Neural cell (in vitro differentiated cells): ENCODE measurements at regions not wholly inside any gene's neighbourhood (a gene's known extent, or its start where the extent isn't known, plus 50 kb on each side); places are given as distances from the start of the nearest gene placed in this dataset.

Experiments used
- H2AFZ ChIP-seq: fragments of 200-600, 300-800 bp; sonication (generic), shearing (Covaris generic); 2 replicates; pipeline ENCODE4 v1.6.0; 2014; ENCODE audit warnings: low read depth, mild to moderate bottlenecking, antibody characterized with exemption, low read length, moderate library complexity
- H3F3A ChIP-seq: fragments of 200-600 bp; shearing (Covaris generic); 2 replicates; pipeline ENCODE4 v1.6.1; 2016; ENCODE audit warnings: mild to moderate bottlenecking, moderate library complexity, mixed read lengths, antibody characterized with exemption, low read length; ENCODE audit not compliant: insufficient read depth, poor library complexity, severe bottlenecking
- H3K27ac ChIP-seq: fragments of 200-600, 300-800 bp; sonication (generic), shearing (Covaris generic); 2 replicates; pipeline ENCODE4 v1.5.1; 2014; ENCODE audit warnings: mild to moderate bottlenecking, low read length, moderate library complexity
- H3K27me3 ChIP-seq: fragments of 300-800, 200-600 bp; sonication (generic), shearing (Covaris generic); 2 replicates; pipeline ENCODE4 v1.6.0; 2014; ENCODE audit warnings: mild to moderate bottlenecking, low read depth, low read length, moderate library complexity; ENCODE audit not compliant: insufficient read depth
- H3K36me3 ChIP-seq: fragments of 300-800, 200-600 bp; sonication (generic), shearing (Covaris generic); 2 replicates; pipeline ENCODE4 v1.5.1; 2014; ENCODE audit warnings: mild to moderate bottlenecking, antibody characterized with exemption, low read length, moderate library complexity; ENCODE audit not compliant: insufficient read depth
- H3K4me2 ChIP-seq: fragments of 300-800, 200-600 bp; sonication (generic), shearing (Covaris generic); 2 replicates; pipeline ENCODE4 v1.6.0; 2014; ENCODE audit warnings: mild to moderate bottlenecking, low read length
- H3K4me3 ChIP-seq: fragments of 300-800, 200-600 bp; sonication (generic), shearing (Covaris generic); 2 replicates; pipeline ENCODE4 v1.5.1; 2014; ENCODE audit warnings: mild to moderate bottlenecking, low read length, moderate library complexity
- H3K79me2 ChIP-seq: fragments of 200-600 bp; shearing (Covaris generic); replicated peaks from 2 replicates; pipeline ENCODE4 v1.6.0; 2014; ENCODE audit warnings: mild to moderate bottlenecking, low read length, moderate library complexity; ENCODE audit not compliant: insufficient read depth
- H3K9ac ChIP-seq: fragments of 300-800, 200-600 bp; sonication (generic), shearing (Covaris generic); 2 replicates; pipeline ENCODE4 v1.6.1; 2016; ENCODE audit warnings: mild to moderate bottlenecking, low read length, mixed read lengths
- H3K9me2 ChIP-seq: fragments of 200-600 bp; shearing (Covaris generic); 2 replicates; pipeline ENCODE4 v1.6.1; 2016; ENCODE audit warnings: mild to moderate bottlenecking, low read length, mixed read lengths; ENCODE audit not compliant: insufficient read depth
- H3K9me3 ChIP-seq: fragments of 200-600, 300-800 bp; sonication (generic), shearing (Covaris generic); 2 replicates; pipeline ENCODE4 v1.6.1; 2016; ENCODE audit warnings: mild to moderate bottlenecking, mixed run types, low read length, moderate library complexity, mixed read lengths
- H4K20me1 ChIP-seq: fragments of 200-600 bp; shearing (Covaris generic); 2 replicates; pipeline ENCODE4 v1.6.1; 2016; ENCODE audit warnings: mild to moderate bottlenecking, mixed run types; ENCODE audit not compliant: insufficient read depth
- EP300 ChIP-seq: fragments of 450-650 bp; conservative IDR thresholded peaks from 2 replicates; pipeline ENCODE4 v1.6.1; 2014; ENCODE audit warnings: antibody characterized with exemption, mild to moderate bottlenecking, moderate library complexity; ENCODE audit not compliant: poor library complexity, severe bottlenecking
- EZH2 ChIP-seq: fragments of 200-600, 300-800 bp; shearing (Covaris generic), sonication (generic); IDR thresholded peaks from 2 replicates; pipeline ENCODE4 v1.6.1; 2014; ENCODE audit warnings: antibody characterized with exemption, low read length, borderline replicate concordance, mild to moderate bottlenecking; ENCODE audit not compliant: insufficient read depth, poor library complexity, severe bottlenecking
- MXI1 ChIP-seq: fragments of 450-650 bp; conservative IDR thresholded peaks from 2 replicates; pipeline ENCODE4 v1.6.1; 2014; ENCODE audit warnings: antibody characterized with exemption, mild to moderate bottlenecking; ENCODE audit not compliant: poor library complexity, severe bottlenecking
- POLR2AphosphoS5 ChIP-seq: IDR thresholded peaks from 2 replicates; pipeline ENCODE4 v1.6.1; 2012
- RAD21 ChIP-seq: fragments of 450-650 bp; conservative IDR thresholded peaks from 2 replicates; pipeline ENCODE4 v1.6.1; 2014; ENCODE audit warnings: antibody characterized with exemption, mild to moderate bottlenecking, moderate library complexity
- SMC3 ChIP-seq: fragments of 450-650 bp; conservative IDR thresholded peaks from 2 replicates; pipeline ENCODE4 v1.6.1; 2014; ENCODE audit warnings: antibody characterized with exemption, mild to moderate bottlenecking, moderate library complexity; ENCODE audit not compliant: poor library complexity
- TAF1 ChIP-seq: IDR thresholded peaks from 2 replicates; pipeline ENCODE4 v1.6.1; 2012; ENCODE audit warnings: low read depth
- TF ChIP-seq, protein P1 (sequence below): IDR thresholded peaks from 2 replicates; pipeline ENCODE4 v1.6.1; 2012; ENCODE audit warnings: borderline replicate concordance
- TF ChIP-seq, protein P2 (sequence below): fragments of 450-650 bp; IDR thresholded peaks from 2 replicates; pipeline ENCODE4 v1.5.1; 2014; ENCODE audit warnings: antibody characterized with exemption, mild to moderate bottlenecking, moderate library complexity; ENCODE audit not compliant: poor library complexity, severe bottlenecking

DNA sequence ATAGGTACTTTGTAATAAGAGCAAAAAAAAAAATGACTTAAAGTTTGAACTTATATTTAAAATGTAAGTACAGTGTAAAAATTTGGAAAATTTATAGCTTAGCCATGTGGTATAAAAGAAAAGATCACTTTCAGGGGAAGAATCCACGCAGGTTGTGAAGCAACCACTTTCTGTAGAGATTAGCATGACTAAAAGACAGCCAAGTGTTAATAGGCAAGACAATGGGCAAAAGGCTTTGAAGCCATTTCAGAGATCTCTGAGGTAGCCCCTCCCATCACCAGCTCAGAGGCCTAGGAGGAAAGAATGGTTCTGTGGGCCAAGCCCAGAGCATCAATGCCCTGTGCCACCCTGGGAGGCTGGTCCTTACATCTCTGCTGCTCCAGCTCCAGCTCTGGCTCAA is 346.3 kb upstream of the CHD1 start:
- no peak overlapping the region for H3K4me3 ChIP-seq
- TF ChIP-seq TAF1, result no peak
- no peak for TF ChIP-seq EP300
- no peak for TF ChIP-seq MXI1
- TF ChIP-seq RAD21, result no peak
- no peak for TF ChIP-seq EZH2
- TF ChIP-seq POLR2AphosphoS5, result no peak
- TF ChIP-seq, protein P1, sequence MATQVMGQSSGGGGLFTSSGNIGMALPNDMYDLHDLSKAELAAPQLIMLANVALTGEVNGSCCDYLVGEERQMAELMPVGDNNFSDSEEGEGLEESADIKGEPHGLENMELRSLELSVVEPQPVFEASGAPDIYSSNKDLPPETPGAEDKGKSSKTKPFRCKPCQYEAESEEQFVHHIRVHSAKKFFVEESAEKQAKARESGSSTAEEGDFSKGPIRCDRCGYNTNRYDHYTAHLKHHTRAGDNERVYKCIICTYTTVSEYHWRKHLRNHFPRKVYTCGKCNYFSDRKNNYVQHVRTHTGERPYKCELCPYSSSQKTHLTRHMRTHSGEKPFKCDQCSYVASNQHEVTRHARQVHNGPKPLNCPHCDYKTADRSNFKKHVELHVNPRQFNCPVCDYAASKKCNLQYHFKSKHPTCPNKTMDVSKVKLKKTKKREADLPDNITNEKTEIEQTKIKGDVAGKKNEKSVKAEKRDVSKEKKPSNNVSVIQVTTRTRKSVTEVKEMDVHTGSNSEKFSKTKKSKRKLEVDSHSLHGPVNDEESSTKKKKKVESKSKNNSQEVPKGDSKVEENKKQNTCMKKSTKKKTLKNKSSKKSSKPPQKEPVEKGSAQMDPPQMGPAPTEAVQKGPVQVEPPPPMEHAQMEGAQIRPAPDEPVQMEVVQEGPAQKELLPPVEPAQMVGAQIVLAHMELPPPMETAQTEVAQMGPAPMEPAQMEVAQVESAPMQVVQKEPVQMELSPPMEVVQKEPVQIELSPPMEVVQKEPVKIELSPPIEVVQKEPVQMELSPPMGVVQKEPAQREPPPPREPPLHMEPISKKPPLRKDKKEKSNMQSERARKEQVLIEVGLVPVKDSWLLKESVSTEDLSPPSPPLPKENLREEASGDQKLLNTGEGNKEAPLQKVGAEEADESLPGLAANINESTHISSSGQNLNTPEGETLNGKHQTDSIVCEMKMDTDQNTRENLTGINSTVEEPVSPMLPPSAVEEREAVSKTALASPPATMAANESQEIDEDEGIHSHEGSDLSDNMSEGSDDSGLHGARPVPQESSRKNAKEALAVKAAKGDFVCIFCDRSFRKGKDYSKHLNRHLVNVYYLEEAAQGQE, result no peak
- TF ChIP-seq, protein P2, sequence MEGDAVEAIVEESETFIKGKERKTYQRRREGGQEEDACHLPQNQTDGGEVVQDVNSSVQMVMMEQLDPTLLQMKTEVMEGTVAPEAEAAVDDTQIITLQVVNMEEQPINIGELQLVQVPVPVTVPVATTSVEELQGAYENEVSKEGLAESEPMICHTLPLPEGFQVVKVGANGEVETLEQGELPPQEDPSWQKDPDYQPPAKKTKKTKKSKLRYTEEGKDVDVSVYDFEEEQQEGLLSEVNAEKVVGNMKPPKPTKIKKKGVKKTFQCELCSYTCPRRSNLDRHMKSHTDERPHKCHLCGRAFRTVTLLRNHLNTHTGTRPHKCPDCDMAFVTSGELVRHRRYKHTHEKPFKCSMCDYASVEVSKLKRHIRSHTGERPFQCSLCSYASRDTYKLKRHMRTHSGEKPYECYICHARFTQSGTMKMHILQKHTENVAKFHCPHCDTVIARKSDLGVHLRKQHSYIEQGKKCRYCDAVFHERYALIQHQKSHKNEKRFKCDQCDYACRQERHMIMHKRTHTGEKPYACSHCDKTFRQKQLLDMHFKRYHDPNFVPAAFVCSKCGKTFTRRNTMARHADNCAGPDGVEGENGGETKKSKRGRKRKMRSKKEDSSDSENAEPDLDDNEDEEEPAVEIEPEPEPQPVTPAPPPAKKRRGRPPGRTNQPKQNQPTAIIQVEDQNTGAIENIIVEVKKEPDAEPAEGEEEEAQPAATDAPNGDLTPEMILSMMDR, result no peak
- TF ChIP-seq SMC3, result no peak
- no peaks in the 10 kb centered on the region for H3F3A ChIP-seq
- H2AFZ ChIP-seq, result no peak overlapping the region
- H3K9me2 ChIP-seq, result no peaks in the 10 kb centered on the region
- no peaks in the 10 kb centered on the region for H3K36me3 ChIP-seq
- no peaks in the 10 kb centered on the region for H4K20me1 ChIP-seq
- no peak overlapping the region for H3K4me2 ChIP-seq
- no peaks in the 10 kb centered on the region for H3K9me3 ChIP-seq
- no peaks in the 10 kb centered on the region for H3K79me2 ChIP-seq
- H3K9ac ChIP-seq, result no peak overlapping the region
- no peak overlapping the region for H3K27ac ChIP-seq
- H3K27me3 ChIP-seq, result no peaks in the 10 kb centered on the region

DNA sequence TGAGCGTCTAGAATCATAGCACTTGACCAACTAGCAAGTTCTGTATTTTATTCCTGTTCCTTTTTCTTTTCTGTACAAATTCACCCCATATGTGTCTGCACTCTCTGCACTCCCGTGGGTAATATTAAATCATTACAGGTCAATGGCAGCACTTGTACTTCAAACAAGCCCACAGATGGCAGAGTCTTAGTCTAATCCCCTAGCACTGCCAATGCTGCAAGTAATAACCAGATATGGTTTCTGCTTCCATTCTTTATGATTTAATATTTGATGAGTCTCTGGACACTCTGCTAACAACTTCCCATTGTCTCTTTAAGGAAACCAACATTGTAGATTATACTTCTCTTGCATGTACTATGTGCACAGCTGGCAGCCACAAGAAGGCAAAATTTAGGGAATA is 343.8 kb upstream of the CHD1 start:
- H3K4me2 ChIP-seq, result no peak overlapping the region
- no peaks in the 10 kb centered on the region for H3K36me3 ChIP-seq
- no peak overlapping the region for H3K4me3 ChIP-seq
- no peak overlapping the region for H2AFZ ChIP-seq
- H3K27ac ChIP-seq, result no peak overlapping the region
- TF ChIP-seq EP300 (no peak), POLR2AphosphoS5 (no peak), SMC3 (no peak), MXI1 (no peak), EZH2 (no peak), RAD21 (no peak), TAF1 (no peak)
- TF ChIP-seq, protein P1, result no peak
- TF ChIP-seq, protein P2, result no peak
- no peaks in the 10 kb centered on the region for H3K79me2 ChIP-seq
- no peaks in the 10 kb centered on the region for H3K9me2 ChIP-seq
- H3F3A ChIP-seq, result no peaks in the 10 kb centered on the region
- no peak overlapping the region for H3K9ac ChIP-seq
- no peaks in the 10 kb centered on the region for H4K20me1 ChIP-seq
- H3K27me3 ChIP-seq, result no peaks in the 10 kb centered on the region
- H3K9me3 ChIP-seq, result no peaks in the 10 kb centered on the region
